ENCODE measurements at regions not wholly inside any gene's neighbourhood (a gene's known extent, or its start where the extent isn't known, plus 50 kb on each side); places are given as distances from the start of the nearest gene placed in this dataset.

- ChIA-PET CTCF (no interaction called here), POLR2A (ENCODE audit: unreplicated experiment) (no interaction called here)
- H3K9ac ChIP-seq (ENCODE audit: low read depth, low read length): no peak overlapping the region
- no peak overlapping the region for H3K27ac ChIP-seq (ENCODE audit: insufficient read depth, low read length)
- no peak overlapping the region for H2AFZ ChIP-seq (replicated peaks; ENCODE audit: low read length, poor library complexity)
- no peaks in the 10 kb centered on the region for H3K4me1 ChIP-seq (ENCODE audit: control insufficient read depth, insufficient read depth, low read length)
- no peak overlapping the region for H2BK5ac ChIP-seq (ENCODE audit: low read depth, low read length, poor library complexity, severe bottlenecking)
- no peaks in the 10 kb centered on the region for H3K9me1 ChIP-seq (ENCODE audit: insufficient read depth, low read length)
- ATAC-seq (ENCODE audit: low read depth): no peak
- in situ Hi-C loops (cut with MboI; ENCODE audit: low sequenced_read_pairs): no loop called here
- H3K4me2 ChIP-seq (ENCODE audit: low read depth, low read length): no peak overlapping the region
- H3K36me3 ChIP-seq (ENCODE audit: control insufficient read depth, insufficient read depth, low read length): no peaks in the 10 kb centered on the region
- no peak overlapping the region for H2BK15ac ChIP-seq (ENCODE audit: low read depth, low read length)
- no CpG with 5 or more reads among the region's 4 CpGs for WGBS, 2 experiments (ENCODE audit: extremely low coverage in 2 of 2, insufficient read length in 1 of 2)
- no peak overlapping the region for H2BK120ac ChIP-seq (ENCODE audit: low read depth, low read length)
- BruUV-seq (replicated peaks): no TSS peak
- peaks cover 8% of the 10 kb centered on the region; the same call in 1 of the 2 replicates for H3K9me3 ChIP-seq (ENCODE audit: control insufficient read depth, insufficient read depth, low read length)
- H2AK5ac ChIP-seq (ENCODE audit: low read depth, low read length): no peak overlapping the region
- H3K4me3 ChIP-seq (ENCODE audit: insufficient read depth, low read depth, low read length): no peak overlapping the region
- no peak overlapping the region for H3K14ac ChIP-seq (replicated peaks; ENCODE audit: low read depth, low read length)
- no peak overlapping the region for H3K23ac ChIP-seq (ENCODE audit: low read depth, low read length)
- intact Hi-C loops (cut with micrococcal nuclease): no loop called here
- DNase-seq: no peak
- H2BK20ac ChIP-seq (ENCODE audit: low read depth, low read length): no peak overlapping the region
- no peak overlapping the region for H4K91ac ChIP-seq (ENCODE audit: insufficient read depth, low read depth, low read length)
- no peak overlapping the region for H3K4ac ChIP-seq (ENCODE audit: low read depth, low read length)
- no peak for TF ChIP-seq NFE2L2 (IDR thresholded peaks at IDR 0.05; ENCODE audit: low read depth, low read length)
- H3K27me3 ChIP-seq (ENCODE audit: control insufficient read depth, insufficient read depth, low read length): no peaks in the 10 kb centered on the region
- H2AK9ac ChIP-seq (replicated peaks; ENCODE audit: low read depth, low read length, poor library complexity): no peak overlapping the region
- no peaks in the 10 kb centered on the region for H4K20me1 ChIP-seq (ENCODE audit: insufficient read depth, low read length)
- dilution Hi-C loops (cut with HindIII; ENCODE audit: low sequenced_read_pairs, unreplicated experiment): no loop called here
- H3K79me1 ChIP-seq (ENCODE audit: low read depth in 1 of 2, low read length in 2 of 2): no peaks in the 10 kb centered on the region
- H3K56ac ChIP-seq (ENCODE audit: extremely low read depth, insufficient read depth, low read length): no peak overlapping the region
- no peak overlapping the region for H4K8ac ChIP-seq (ENCODE audit: low read depth in 2 of 2, low read length in 2 of 2)
- H3K18ac ChIP-seq (ENCODE audit: low read depth, low read length): no peak overlapping the region
- no peak overlapping the region for H4K5ac ChIP-seq (ENCODE audit: low read depth, low read length)
These were observed 432.3 kb upstream of the ARRDC4 start for GRCh38 chr15:97528238-97528637.

Data from IMR-90 (cell line).